ENCODE measurements at regions not wholly inside any gene's neighbourhood (a gene's known extent, or its start where the extent isn't known, plus 50 kb on each side); places are given as distances from the start of the nearest gene placed in this dataset.

DNA sequence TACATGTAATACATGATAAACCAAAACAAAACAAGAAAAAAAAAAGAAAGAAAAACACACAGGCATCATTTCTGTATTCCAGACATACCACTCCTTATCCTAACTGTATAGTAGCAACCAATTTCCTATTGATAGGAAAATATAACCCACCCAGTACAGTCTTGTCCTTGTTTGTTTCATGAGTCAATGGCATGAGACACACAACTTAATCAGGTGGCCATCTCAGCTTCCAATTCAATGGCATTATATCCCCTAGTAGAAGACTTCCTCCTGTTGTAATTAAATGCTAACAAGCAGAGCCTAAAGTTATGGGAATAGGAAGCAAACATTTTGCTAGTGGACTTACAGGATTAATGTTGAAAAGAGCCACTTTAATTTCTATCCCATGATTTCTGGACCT lies 121.0 kb upstream of the NOL4 start:
- TF ChIP-seq POLR2A (IDR thresholded peaks at IDR 0.05; ENCODE audit: low read depth, low read length) (no peak), TAF1 (IDR thresholded peaks at IDR 0.05; ENCODE audit: low read depth, low read length) (no peak), POLR2AphosphoS5 (IDR thresholded peaks at IDR 0.05; ENCODE audit: low read depth, low read length) (no peak), SPI1 (IDR thresholded peaks at IDR 0.05; ENCODE audit: low read depth, low read length) (no peak)

Measured in GM12891 (cell line).